ENCODE measurements at regions not wholly inside any gene's neighbourhood (a gene's known extent, or its start where the extent isn't known, plus 50 kb on each side); places are given as distances from the start of the nearest gene placed in this dataset.

DNA sequence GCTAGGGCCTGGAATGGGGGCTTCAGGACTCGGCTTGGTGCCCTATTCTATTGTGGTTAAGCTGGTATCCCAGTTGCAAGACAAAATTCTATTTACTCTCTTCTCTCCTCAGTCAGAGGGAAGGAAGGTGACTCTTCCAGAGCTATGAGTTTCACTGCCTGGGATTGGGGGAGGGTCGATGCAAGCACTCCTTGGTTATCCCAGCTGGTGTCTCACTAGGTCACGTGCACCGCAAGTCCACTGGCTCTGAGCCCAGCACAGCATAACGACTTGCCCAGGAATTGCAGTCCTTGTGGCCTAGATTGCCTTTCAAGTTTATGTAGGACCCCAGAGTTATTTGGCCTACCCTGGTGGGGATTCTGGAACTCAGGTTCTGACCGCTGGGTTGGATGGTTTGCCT lies 958.8 kb downstream of the IGSF11 start:
- TF ChIP-seq GATA2 (IDR thresholded peaks at IDR 0.05; ENCODE audit: low read depth, low read length): no peak
- no peak for TF ChIP-seq GATA3 (IDR thresholded peaks at IDR 0.05; ENCODE audit: low read depth, low read length)
